Upper lobe of right lung (tissue), 1 donor: ENCODE measurements at regions not wholly inside any gene's neighbourhood (a gene's known extent, or its start where the extent isn't known, plus 50 kb on each side); places are given as distances from the start of the nearest gene placed in this dataset.

ENCODE experiments used
- ATAC-seq: fragments of 200-7000 bp; cut with Tn5 transposase; one replicate; pipeline ENCODE4 v1.9.1; 2020; ENCODE audit warnings: mild to moderate bottlenecking, moderate library complexity
- DNase-seq: peaks from one replicate; pipeline ENCODE4 v3.0.0-alpha.2; 2020
- H3K27ac ChIP-seq: fragments of 200-600 bp; one replicate; pipeline ENCODE4 v1.8.0; 2022
- H3K27me3 ChIP-seq: fragments of 200-600 bp; one replicate; pipeline ENCODE4 v1.8.0; 2022; ENCODE audit warnings: mild to moderate bottlenecking
- H3K36me3 ChIP-seq: fragments of 200-600 bp; one replicate; pipeline ENCODE4 v1.8.0; 2022
- H3K4me1 ChIP-seq: fragments of 200-600 bp; one replicate; pipeline ENCODE4 v1.8.0; 2022
- H3K4me3 ChIP-seq: fragments of 200-600 bp; one replicate; pipeline ENCODE4 v1.8.0; 2022; ENCODE audit warnings: mild to moderate bottlenecking
- H3K9me3 ChIP-seq: fragments of 200-600 bp; one replicate; pipeline ENCODE4 v1.8.0; 2022
- CTCF ChIP-seq: fragments of 200-600 bp; IDR thresholded peaks from one replicate; pipeline ENCODE4 v1.8.0; 2022; ENCODE audit warnings: antibody characterized with exemption
- intact Hi-C: fragments of 100-400 bp; cut with DNase I; formaldehyde crosslinking; loops from one replicate; pipeline ENCODE4 v1.11.0; 2022
- donor health status: DM: no; HTN: yes; CAD: no; lungs with severe emphysema.

- no peak for TF ChIP-seq CTCF
- intact Hi-C loops: no loop called here
- ATAC-seq: no peak
Measured at GRCh38 chr7:124515106-124515830, 250.3 kb downstream of the GPR37 start.

GRCh38 chr7:124514471-124514870, 251.1 kb downstream of the GPR37 start:
- TF ChIP-seq CTCF: no peak
- Histone ChIP-seq H3K4me1 (no peaks in the 10 kb centered on the region), H3K36me3 (no peaks in the 10 kb centered on the region), H3K4me3 (no peak overlapping the region), H3K27me3 (no peaks in the 10 kb centered on the region), H3K27ac (no peak overlapping the region), H3K9me3 (no peaks in the 10 kb centered on the region)
- DNase-seq (no peak), ATAC-seq (no peak)
- intact Hi-C loops: no loop called here

More at GRCh38 chr7:124515106-124515830, 250.3 kb downstream of the GPR37 start:
- DNase-seq: no peak
- no peaks in the 10 kb centered on the region for H3K9me3 ChIP-seq
- no peaks in the 10 kb centered on the region for H3K4me1 ChIP-seq
- no peaks in the 10 kb centered on the region for H3K27me3 ChIP-seq
- no peak overlapping the region for H3K27ac ChIP-seq
- H3K36me3 ChIP-seq: no peaks in the 10 kb centered on the region
- no peak overlapping the region for H3K4me3 ChIP-seq

- DNase-seq (no peak), ATAC-seq (no peak)
- no peaks in the 10 kb centered on the region for H3K36me3 ChIP-seq
- no peaks in the 10 kb centered on the region for H3K27me3 ChIP-seq
- no peaks in the 10 kb centered on the region for H3K9me3 ChIP-seq
- TF ChIP-seq CTCF: no peak
- no peak overlapping the region for H3K27ac ChIP-seq
- intact Hi-C loops: no loop called here
- no peak overlapping the region for H3K4me3 ChIP-seq
- no peaks in the 10 kb centered on the region for H3K4me1 ChIP-seq
Measured at GRCh38 chr7:124497176-124497575, 268.4 kb downstream of the GPR37 start.

GRCh38 chr7:124489925-124490324, 275.7 kb downstream of the GPR37 start:
- ATAC-seq (no peak), DNase-seq (no peak)
- Histone ChIP-seq H3K4me1 (no peaks in the 10 kb centered on the region), H3K27me3 (no peaks in the 10 kb centered on the region), H3K27ac (no peak overlapping the region), H3K9me3 (no peaks in the 10 kb centered on the region), H3K4me3 (no peak overlapping the region), H3K36me3 (no peaks in the 10 kb centered on the region)
- TF ChIP-seq CTCF: no peak
- intact Hi-C loops: no loop called here

GRCh38 chr7:124489082-124489819, 276.3 kb downstream of the GPR37 start:
- ATAC-seq (no peak), DNase-seq (no peak)
- Histone ChIP-seq H3K27ac (no peak overlapping the region), H3K4me3 (no peak overlapping the region), H3K4me1 (no peaks in the 10 kb centered on the region), H3K36me3 (no peaks in the 10 kb centered on the region), H3K27me3 (no peaks in the 10 kb centered on the region), H3K9me3 (no peaks in the 10 kb centered on the region)
- TF ChIP-seq CTCF: no peak
- intact Hi-C loops: no loop called here
